Neural cell (in vitro differentiated cells): ENCODE measurements at regions not wholly inside any gene's neighbourhood (a gene's known extent, or its start where the extent isn't known, plus 50 kb on each side); places are given as distances from the start of the nearest gene placed in this dataset.

Source experiments
- H2AFZ ChIP-seq: fragments of 200-600, 300-800 bp; sonication (generic), shearing (Covaris generic); 2 replicates; pipeline ENCODE4 v1.6.0; 2014; ENCODE audit warnings: low read depth, mild to moderate bottlenecking, antibody characterized with exemption, low read length, moderate library complexity
- H3F3A ChIP-seq: fragments of 200-600 bp; shearing (Covaris generic); 2 replicates; pipeline ENCODE4 v1.6.1; 2016; ENCODE audit warnings: mild to moderate bottlenecking, moderate library complexity, mixed read lengths, antibody characterized with exemption, low read length; ENCODE audit not compliant: insufficient read depth, poor library complexity, severe bottlenecking
- H3K27ac ChIP-seq: fragments of 200-600, 300-800 bp; sonication (generic), shearing (Covaris generic); 2 replicates; pipeline ENCODE4 v1.5.1; 2014; ENCODE audit warnings: mild to moderate bottlenecking, low read length, moderate library complexity
- H3K27me3 ChIP-seq: fragments of 300-800, 200-600 bp; sonication (generic), shearing (Covaris generic); 2 replicates; pipeline ENCODE4 v1.6.0; 2014; ENCODE audit warnings: mild to moderate bottlenecking, low read depth, low read length, moderate library complexity; ENCODE audit not compliant: insufficient read depth
- H3K36me3 ChIP-seq: fragments of 300-800, 200-600 bp; sonication (generic), shearing (Covaris generic); 2 replicates; pipeline ENCODE4 v1.5.1; 2014; ENCODE audit warnings: mild to moderate bottlenecking, antibody characterized with exemption, low read length, moderate library complexity; ENCODE audit not compliant: insufficient read depth
- H3K4me2 ChIP-seq: fragments of 300-800, 200-600 bp; sonication (generic), shearing (Covaris generic); 2 replicates; pipeline ENCODE4 v1.6.0; 2014; ENCODE audit warnings: mild to moderate bottlenecking, low read length
- H3K4me3 ChIP-seq: fragments of 300-800, 200-600 bp; sonication (generic), shearing (Covaris generic); 2 replicates; pipeline ENCODE4 v1.5.1; 2014; ENCODE audit warnings: mild to moderate bottlenecking, low read length, moderate library complexity
- H3K79me2 ChIP-seq: fragments of 200-600 bp; shearing (Covaris generic); replicated peaks from 2 replicates; pipeline ENCODE4 v1.6.0; 2014; ENCODE audit warnings: mild to moderate bottlenecking, low read length, moderate library complexity; ENCODE audit not compliant: insufficient read depth
- H3K9ac ChIP-seq: fragments of 300-800, 200-600 bp; sonication (generic), shearing (Covaris generic); 2 replicates; pipeline ENCODE4 v1.6.1; 2016; ENCODE audit warnings: mild to moderate bottlenecking, low read length, mixed read lengths
- H3K9me2 ChIP-seq: fragments of 200-600 bp; shearing (Covaris generic); 2 replicates; pipeline ENCODE4 v1.6.1; 2016; ENCODE audit warnings: mild to moderate bottlenecking, low read length, mixed read lengths; ENCODE audit not compliant: insufficient read depth
- H3K9me3 ChIP-seq: fragments of 200-600, 300-800 bp; sonication (generic), shearing (Covaris generic); 2 replicates; pipeline ENCODE4 v1.6.1; 2016; ENCODE audit warnings: mild to moderate bottlenecking, mixed run types, low read length, moderate library complexity, mixed read lengths
- H4K20me1 ChIP-seq: fragments of 200-600 bp; shearing (Covaris generic); 2 replicates; pipeline ENCODE4 v1.6.1; 2016; ENCODE audit warnings: mild to moderate bottlenecking, mixed run types; ENCODE audit not compliant: insufficient read depth
- EP300 ChIP-seq: fragments of 450-650 bp; conservative IDR thresholded peaks from 2 replicates; pipeline ENCODE4 v1.6.1; 2014; ENCODE audit warnings: antibody characterized with exemption, mild to moderate bottlenecking, moderate library complexity; ENCODE audit not compliant: poor library complexity, severe bottlenecking
- EZH2 ChIP-seq: fragments of 200-600, 300-800 bp; shearing (Covaris generic), sonication (generic); IDR thresholded peaks from 2 replicates; pipeline ENCODE4 v1.6.1; 2014; ENCODE audit warnings: antibody characterized with exemption, low read length, borderline replicate concordance, mild to moderate bottlenecking; ENCODE audit not compliant: insufficient read depth, poor library complexity, severe bottlenecking
- MXI1 ChIP-seq: fragments of 450-650 bp; conservative IDR thresholded peaks from 2 replicates; pipeline ENCODE4 v1.6.1; 2014; ENCODE audit warnings: antibody characterized with exemption, mild to moderate bottlenecking; ENCODE audit not compliant: poor library complexity, severe bottlenecking
- POLR2AphosphoS5 ChIP-seq: IDR thresholded peaks from 2 replicates; pipeline ENCODE4 v1.6.1; 2012
- RAD21 ChIP-seq: fragments of 450-650 bp; conservative IDR thresholded peaks from 2 replicates; pipeline ENCODE4 v1.6.1; 2014; ENCODE audit warnings: antibody characterized with exemption, mild to moderate bottlenecking, moderate library complexity
- SMC3 ChIP-seq: fragments of 450-650 bp; conservative IDR thresholded peaks from 2 replicates; pipeline ENCODE4 v1.6.1; 2014; ENCODE audit warnings: antibody characterized with exemption, mild to moderate bottlenecking, moderate library complexity; ENCODE audit not compliant: poor library complexity
- TAF1 ChIP-seq: IDR thresholded peaks from 2 replicates; pipeline ENCODE4 v1.6.1; 2012; ENCODE audit warnings: low read depth
- TF ChIP-seq, protein P1 (sequence below): fragments of 450-650 bp; IDR thresholded peaks from 2 replicates; pipeline ENCODE4 v1.5.1; 2014; ENCODE audit warnings: antibody characterized with exemption, mild to moderate bottlenecking, moderate library complexity; ENCODE audit not compliant: poor library complexity, severe bottlenecking
- TF ChIP-seq, protein P2 (sequence below): IDR thresholded peaks from 2 replicates; pipeline ENCODE4 v1.6.1; 2012; ENCODE audit warnings: borderline replicate concordance

DNA sequence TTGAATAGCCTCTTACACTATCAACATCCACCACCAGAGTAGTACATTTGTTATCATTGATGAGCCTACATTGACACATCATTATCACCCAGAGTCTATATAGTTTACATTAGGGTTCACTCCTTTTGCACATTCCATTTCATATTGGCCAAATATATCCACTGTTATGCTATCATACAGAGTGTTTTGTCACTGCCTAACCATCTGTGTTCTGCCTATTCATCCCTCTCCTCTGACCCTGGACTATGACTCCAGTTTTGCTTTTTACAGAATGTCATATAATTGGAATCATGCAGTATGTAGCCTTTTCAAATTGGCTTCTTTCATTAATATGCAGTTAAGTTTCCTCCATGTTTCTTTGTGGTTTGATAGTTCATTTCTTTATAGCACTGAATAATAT, 904.7 kb downstream of the TLE1 start:
- no peaks in the 10 kb centered on the region for H4K20me1 ChIP-seq
- no peak overlapping the region for H2AFZ ChIP-seq
- H3K4me3 ChIP-seq, result no peak overlapping the region
- no peaks in the 10 kb centered on the region for H3K9me2 ChIP-seq
- H3K9ac ChIP-seq, result no peak overlapping the region
- no peaks in the 10 kb centered on the region for H3K36me3 ChIP-seq
- no peaks in the 10 kb centered on the region for H3K27me3 ChIP-seq
- H3F3A ChIP-seq, result no peaks in the 10 kb centered on the region
- no peak overlapping the region for H3K4me2 ChIP-seq
- TF ChIP-seq SMC3, result no peak
- TF ChIP-seq EP300, result no peak
- no peak for TF ChIP-seq EZH2
- no peak for TF ChIP-seq POLR2AphosphoS5
- no peak for TF ChIP-seq MXI1
- no peak overlapping the region for H3K27ac ChIP-seq
- no peaks in the 10 kb centered on the region for H3K9me3 ChIP-seq
- H3K79me2 ChIP-seq, result no peaks in the 10 kb centered on the region

DNA sequence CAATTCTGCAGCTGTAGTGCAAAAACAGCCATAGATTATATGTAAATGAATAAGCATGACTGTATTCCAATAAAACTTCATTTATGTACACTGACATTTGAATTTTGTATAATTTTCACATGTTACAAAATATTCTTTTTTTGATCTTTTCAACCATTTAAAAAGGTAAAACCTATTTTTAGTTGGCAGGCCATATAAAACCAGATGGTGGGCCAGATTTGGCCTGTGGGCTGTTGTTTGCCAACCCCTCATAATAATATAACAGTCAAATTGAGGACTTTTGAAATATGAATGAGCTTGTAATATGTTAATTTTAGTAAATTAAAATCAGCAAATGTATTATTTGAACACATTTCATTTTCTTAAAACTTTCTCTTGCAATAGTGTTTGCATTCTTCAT, 913.4 kb downstream of the TLE1 start:
- Histone ChIP-seq H3K27me3 (no peaks in the 10 kb centered on the region), H3K9me3 (no peaks in the 10 kb centered on the region), H3K9me2 (no peaks in the 10 kb centered on the region), H3K9ac (no peak overlapping the region), H3F3A (no peaks in the 10 kb centered on the region), H3K4me2 (no peak overlapping the region), H4K20me1 (no peaks in the 10 kb centered on the region), H3K27ac (no peak overlapping the region), H3K4me3 (no peak overlapping the region), H2AFZ (no peak overlapping the region), H3K36me3 (no peaks in the 10 kb centered on the region), H3K79me2 (no peaks in the 10 kb centered on the region)
- TF ChIP-seq EZH2 (no peak), MXI1 (no peak), SMC3 (no peak), TAF1 (no peak), RAD21 (no peak), EP300 (no peak), POLR2AphosphoS5 (no peak)
- TF ChIP-seq, protein P1, sequence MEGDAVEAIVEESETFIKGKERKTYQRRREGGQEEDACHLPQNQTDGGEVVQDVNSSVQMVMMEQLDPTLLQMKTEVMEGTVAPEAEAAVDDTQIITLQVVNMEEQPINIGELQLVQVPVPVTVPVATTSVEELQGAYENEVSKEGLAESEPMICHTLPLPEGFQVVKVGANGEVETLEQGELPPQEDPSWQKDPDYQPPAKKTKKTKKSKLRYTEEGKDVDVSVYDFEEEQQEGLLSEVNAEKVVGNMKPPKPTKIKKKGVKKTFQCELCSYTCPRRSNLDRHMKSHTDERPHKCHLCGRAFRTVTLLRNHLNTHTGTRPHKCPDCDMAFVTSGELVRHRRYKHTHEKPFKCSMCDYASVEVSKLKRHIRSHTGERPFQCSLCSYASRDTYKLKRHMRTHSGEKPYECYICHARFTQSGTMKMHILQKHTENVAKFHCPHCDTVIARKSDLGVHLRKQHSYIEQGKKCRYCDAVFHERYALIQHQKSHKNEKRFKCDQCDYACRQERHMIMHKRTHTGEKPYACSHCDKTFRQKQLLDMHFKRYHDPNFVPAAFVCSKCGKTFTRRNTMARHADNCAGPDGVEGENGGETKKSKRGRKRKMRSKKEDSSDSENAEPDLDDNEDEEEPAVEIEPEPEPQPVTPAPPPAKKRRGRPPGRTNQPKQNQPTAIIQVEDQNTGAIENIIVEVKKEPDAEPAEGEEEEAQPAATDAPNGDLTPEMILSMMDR, result no peak
- TF ChIP-seq, protein P2, sequence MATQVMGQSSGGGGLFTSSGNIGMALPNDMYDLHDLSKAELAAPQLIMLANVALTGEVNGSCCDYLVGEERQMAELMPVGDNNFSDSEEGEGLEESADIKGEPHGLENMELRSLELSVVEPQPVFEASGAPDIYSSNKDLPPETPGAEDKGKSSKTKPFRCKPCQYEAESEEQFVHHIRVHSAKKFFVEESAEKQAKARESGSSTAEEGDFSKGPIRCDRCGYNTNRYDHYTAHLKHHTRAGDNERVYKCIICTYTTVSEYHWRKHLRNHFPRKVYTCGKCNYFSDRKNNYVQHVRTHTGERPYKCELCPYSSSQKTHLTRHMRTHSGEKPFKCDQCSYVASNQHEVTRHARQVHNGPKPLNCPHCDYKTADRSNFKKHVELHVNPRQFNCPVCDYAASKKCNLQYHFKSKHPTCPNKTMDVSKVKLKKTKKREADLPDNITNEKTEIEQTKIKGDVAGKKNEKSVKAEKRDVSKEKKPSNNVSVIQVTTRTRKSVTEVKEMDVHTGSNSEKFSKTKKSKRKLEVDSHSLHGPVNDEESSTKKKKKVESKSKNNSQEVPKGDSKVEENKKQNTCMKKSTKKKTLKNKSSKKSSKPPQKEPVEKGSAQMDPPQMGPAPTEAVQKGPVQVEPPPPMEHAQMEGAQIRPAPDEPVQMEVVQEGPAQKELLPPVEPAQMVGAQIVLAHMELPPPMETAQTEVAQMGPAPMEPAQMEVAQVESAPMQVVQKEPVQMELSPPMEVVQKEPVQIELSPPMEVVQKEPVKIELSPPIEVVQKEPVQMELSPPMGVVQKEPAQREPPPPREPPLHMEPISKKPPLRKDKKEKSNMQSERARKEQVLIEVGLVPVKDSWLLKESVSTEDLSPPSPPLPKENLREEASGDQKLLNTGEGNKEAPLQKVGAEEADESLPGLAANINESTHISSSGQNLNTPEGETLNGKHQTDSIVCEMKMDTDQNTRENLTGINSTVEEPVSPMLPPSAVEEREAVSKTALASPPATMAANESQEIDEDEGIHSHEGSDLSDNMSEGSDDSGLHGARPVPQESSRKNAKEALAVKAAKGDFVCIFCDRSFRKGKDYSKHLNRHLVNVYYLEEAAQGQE, result no peak

DNA sequence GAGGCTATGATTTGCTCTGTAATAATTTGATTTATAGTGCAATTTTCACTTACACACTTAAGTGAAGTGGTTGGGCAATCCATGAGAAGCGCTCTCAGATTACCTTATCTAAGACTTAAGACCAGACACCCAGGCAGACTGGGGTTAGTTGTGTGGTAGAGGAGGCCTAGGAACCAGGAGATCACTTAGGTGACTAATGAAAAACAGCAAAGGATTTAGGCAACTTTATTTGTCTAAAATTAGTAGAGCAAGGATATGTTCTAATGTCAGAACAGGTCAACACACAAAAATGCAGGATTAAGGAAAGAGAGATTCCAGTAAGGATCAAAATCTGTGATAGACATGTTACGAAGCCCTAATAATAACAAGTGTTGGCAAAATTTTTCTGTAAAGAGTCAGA, 913.8 kb downstream of the TLE1 start:
- Histone ChIP-seq H3K27me3 (no peaks in the 10 kb centered on the region), H3K36me3 (no peaks in the 10 kb centered on the region), H4K20me1 (no peaks in the 10 kb centered on the region), H2AFZ (no peak overlapping the region), H3K4me3 (no peak overlapping the region), H3K79me2 (no peaks in the 10 kb centered on the region), H3F3A (no peaks in the 10 kb centered on the region), H3K9me3 (no peaks in the 10 kb centered on the region), H3K4me2 (no peak overlapping the region), H3K9me2 (no peaks in the 10 kb centered on the region), H3K27ac (no peak overlapping the region), H3K9ac (no peak overlapping the region)
- TF ChIP-seq SMC3, result no peak
- no peak for TF ChIP-seq EP300
- TF ChIP-seq, protein P2, result no peak
- TF ChIP-seq TAF1, result no peak
- no peak for TF ChIP-seq MXI1
- TF ChIP-seq, protein P1, result no peak
- no peak for TF ChIP-seq RAD21
- TF ChIP-seq EZH2, result no peak
- no peak for TF ChIP-seq POLR2AphosphoS5
